ENCODE measurements at regions not wholly inside any gene's neighbourhood (a gene's known extent, or its start where the extent isn't known, plus 50 kb on each side); places are given as distances from the start of the nearest gene placed in this dataset.

- no peak for TF ChIP-seq CSDC2 (CRISPR knock-in tag; IDR thresholded peaks at IDR 0.05)
- TF ChIP-seq, protein P1, sequence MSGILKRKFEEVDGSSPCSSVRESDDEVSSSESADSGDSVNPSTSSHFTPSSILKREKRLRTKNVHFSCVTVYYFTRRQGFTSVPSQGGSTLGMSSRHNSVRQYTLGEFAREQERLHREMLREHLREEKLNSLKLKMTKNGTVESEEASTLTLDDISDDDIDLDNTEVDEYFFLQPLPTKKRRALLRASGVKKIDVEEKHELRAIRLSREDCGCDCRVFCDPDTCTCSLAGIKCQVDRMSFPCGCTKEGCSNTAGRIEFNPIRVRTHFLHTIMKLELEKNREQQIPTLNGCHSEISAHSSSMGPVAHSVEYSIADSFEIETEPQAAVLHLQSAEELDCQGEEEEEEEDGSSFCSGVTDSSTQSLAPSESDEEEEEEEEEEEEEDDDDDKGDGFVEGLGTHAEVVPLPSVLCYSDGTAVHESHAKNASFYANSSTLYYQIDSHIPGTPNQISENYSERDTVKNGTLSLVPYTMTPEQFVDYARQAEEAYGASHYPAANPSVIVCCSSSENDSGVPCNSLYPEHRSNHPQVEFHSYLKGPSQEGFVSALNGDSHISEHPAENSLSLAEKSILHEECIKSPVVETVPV (CRISPR knock-in tag; IDR thresholded peaks at IDR 0.05): no peak
- ATAC-seq: no peak
Observed at GRCh38 chr1:166328956-166329355, 162.2 kb upstream of the FAM78B start.

DNA sequence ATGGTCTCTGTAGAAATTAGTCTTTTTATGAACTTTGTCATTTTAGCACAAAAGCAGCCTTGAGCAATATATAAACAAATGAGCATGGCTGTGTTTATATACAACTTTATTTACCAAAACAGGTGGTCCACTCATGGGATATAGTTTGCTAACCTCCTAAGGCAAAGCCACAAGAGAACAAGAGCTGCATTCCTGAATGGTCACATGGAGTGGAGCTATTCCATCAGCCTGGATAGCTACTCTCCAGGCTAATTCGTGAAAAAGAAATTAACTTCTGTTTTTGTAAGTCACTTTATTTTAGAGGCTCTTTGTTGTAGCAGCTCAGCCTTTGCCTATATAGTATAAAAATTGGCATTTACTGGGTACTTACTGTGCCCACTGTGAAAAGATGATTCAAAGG is 163.3 kb upstream of the FAM78B start:
- no peak for ATAC-seq
- TF ChIP-seq OSR1 (CRISPR knock-in tag; IDR thresholded peaks at IDR 0.05): no peak
- no peak for TF ChIP-seq PPARA (CRISPR knock-in tag; IDR thresholded peaks at IDR 0.05; ENCODE audit: borderline replicate concordance)
- TF ChIP-seq TOX (CRISPR knock-in tag; IDR thresholded peaks at IDR 0.05; ENCODE audit: borderline replicate concordance): no peak
- TF ChIP-seq ARNTL (CRISPR knock-in tag; IDR thresholded peaks at IDR 0.05; ENCODE audit: borderline replicate concordance, low read depth): no peak
- TF ChIP-seq ZFP3 (CRISPR knock-in tag; IDR thresholded peaks at IDR 0.05): no peak
- no peak for TF ChIP-seq SNAI2 (CRISPR knock-in tag; IDR thresholded peaks at IDR 0.05)
- TF ChIP-seq ZNF565 (CRISPR knock-in tag; conservative IDR thresholded peaks at IDR 0.05; ENCODE audit: low read depth): no peak
- TF ChIP-seq ESRRG (CRISPR knock-in tag; IDR thresholded peaks at IDR 0.05): no peak
- TF ChIP-seq ZNF8 (CRISPR knock-in tag; IDR thresholded peaks at IDR 0.05): no peak

DNA sequence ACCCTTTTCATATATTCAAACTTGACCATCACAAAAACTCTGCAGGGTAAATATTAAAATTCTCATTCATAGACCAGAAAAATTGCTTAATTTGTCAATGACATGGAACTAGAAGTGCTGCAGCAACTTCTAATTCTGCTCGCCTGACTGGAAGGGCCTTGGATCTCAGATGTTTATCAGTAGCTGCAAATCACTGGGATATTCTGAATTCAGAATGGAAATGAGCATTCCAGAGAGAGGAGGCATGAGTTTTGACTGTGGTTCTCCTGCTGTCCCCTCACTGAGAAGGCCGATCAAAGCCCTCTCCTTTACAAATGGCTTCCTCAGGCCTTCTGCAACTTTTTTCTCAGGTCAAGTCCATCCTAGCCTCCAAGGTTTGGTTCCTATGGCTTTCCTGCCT is 171.3 kb upstream of the FAM78B start:
- TF ChIP-seq ZNF565 (CRISPR knock-in tag; conservative IDR thresholded peaks at IDR 0.05; ENCODE audit: low read depth) (no peak), CSDC2 (CRISPR knock-in tag; IDR thresholded peaks at IDR 0.05) (no peak), CREB5 (CRISPR knock-in tag; IDR thresholded peaks at IDR 0.05; ENCODE audit: low read depth) (no peak), ARNTL (CRISPR knock-in tag; IDR thresholded peaks at IDR 0.05; ENCODE audit: borderline replicate concordance, low read depth) (no peak), GLIS3 (CRISPR knock-in tag; IDR thresholded peaks at IDR 0.05) (no peak), TOX (CRISPR knock-in tag; IDR thresholded peaks at IDR 0.05; ENCODE audit: borderline replicate concordance) (no peak), ZFP3 (CRISPR knock-in tag; IDR thresholded peaks at IDR 0.05) (no peak), PPARA (CRISPR knock-in tag; IDR thresholded peaks at IDR 0.05; ENCODE audit: borderline replicate concordance) (no peak), OSR1 (CRISPR knock-in tag; IDR thresholded peaks at IDR 0.05) (no peak), ESRRG (CRISPR knock-in tag; IDR thresholded peaks at IDR 0.05) (no peak), SNAI2 (CRISPR knock-in tag; IDR thresholded peaks at IDR 0.05) (no peak), ZNF70 (CRISPR knock-in tag; IDR thresholded peaks at IDR 0.05) (no peak)
- TF ChIP-seq, protein P2, sequence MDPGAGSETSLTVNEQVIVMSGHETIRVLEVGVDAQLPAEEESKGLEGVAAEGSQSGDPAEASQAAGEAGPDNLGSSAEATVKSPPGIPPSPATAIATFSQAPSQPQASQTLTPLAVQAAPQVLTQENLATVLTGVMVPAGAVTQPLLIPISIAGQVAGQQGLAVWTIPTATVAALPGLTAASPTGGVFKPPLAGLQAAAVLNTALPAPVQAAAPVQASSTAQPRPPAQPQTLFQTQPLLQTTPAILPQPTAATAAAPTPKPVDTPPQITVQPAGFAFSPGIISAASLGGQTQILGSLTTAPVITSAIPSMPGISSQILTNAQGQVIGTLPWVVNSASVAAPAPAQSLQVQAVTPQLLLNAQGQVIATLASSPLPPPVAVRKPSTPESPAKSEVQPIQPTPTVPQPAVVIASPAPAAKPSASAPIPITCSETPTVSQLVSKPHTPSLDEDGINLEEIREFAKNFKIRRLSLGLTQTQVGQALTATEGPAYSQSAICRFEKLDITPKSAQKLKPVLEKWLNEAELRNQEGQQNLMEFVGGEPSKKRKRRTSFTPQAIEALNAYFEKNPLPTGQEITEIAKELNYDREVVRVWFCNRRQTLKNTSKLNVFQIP (CRISPR knock-in tag; IDR thresholded peaks at IDR 0.05; ENCODE audit: borderline replicate concordance, low read depth): no peak
- ATAC-seq: no peak

- TF ChIP-seq ZNF70 (CRISPR knock-in tag; IDR thresholded peaks at IDR 0.05): no peak
- no peak for TF ChIP-seq BACH2 (CRISPR knock-in tag; IDR thresholded peaks at IDR 0.05; ENCODE audit: borderline replicate concordance)
- TF ChIP-seq PPARA (CRISPR knock-in tag; IDR thresholded peaks at IDR 0.05; ENCODE audit: borderline replicate concordance): no peak
- no peak for TF ChIP-seq ZC3H10 (CRISPR knock-in tag; IDR thresholded peaks at IDR 0.05)
- TF ChIP-seq ZNF565 (CRISPR knock-in tag; conservative IDR thresholded peaks at IDR 0.05; ENCODE audit: low read depth): no peak
- TF ChIP-seq OSR1 (CRISPR knock-in tag; IDR thresholded peaks at IDR 0.05): no peak
- TF ChIP-seq, protein P1 (CRISPR knock-in tag; IDR thresholded peaks at IDR 0.05): no peak
- TF ChIP-seq CREB5 (CRISPR knock-in tag; IDR thresholded peaks at IDR 0.05; ENCODE audit: low read depth): no peak
- TF ChIP-seq GLIS3 (CRISPR knock-in tag; IDR thresholded peaks at IDR 0.05): no peak
- TF ChIP-seq ISL1 (CRISPR knock-in tag; IDR thresholded peaks at IDR 0.05): no peak
- no peak for TF ChIP-seq ZNF8 (CRISPR knock-in tag; IDR thresholded peaks at IDR 0.05)
- TF ChIP-seq ZFP3 (CRISPR knock-in tag; IDR thresholded peaks at IDR 0.05): no peak
- no peak for TF ChIP-seq ARNTL (CRISPR knock-in tag; IDR thresholded peaks at IDR 0.05; ENCODE audit: borderline replicate concordance, low read depth)
- TF ChIP-seq ESRRG (CRISPR knock-in tag; IDR thresholded peaks at IDR 0.05): no peak
- TF ChIP-seq TOX (CRISPR knock-in tag; IDR thresholded peaks at IDR 0.05; ENCODE audit: borderline replicate concordance): no peak
- TF ChIP-seq ZFP30 (CRISPR knock-in tag; IDR thresholded peaks at IDR 0.05): no peak
- TF ChIP-seq RARB (CRISPR knock-in tag; IDR thresholded peaks at IDR 0.05): no peak
- no peak for ATAC-seq
Observed at GRCh38 chr1:166340709-166341108, 173.9 kb upstream of the FAM78B start.

Measured in SK-N-SH treated with all-trans-retinoic acid at 6 μM for 48 hours (cell line).